Chondrocyte (in vitro differentiated cells): ENCODE measurements at regions not wholly inside any gene's neighbourhood (a gene's known extent, or its start where the extent isn't known, plus 50 kb on each side); places are given as distances from the start of the nearest gene placed in this dataset.
"Not testable (repeated sequence)": the region's sequence is repeated elsewhere in the genome, so short reads cannot be mapped to it uniquely, and the experiment has no call there.

Experiments used
- DNase-seq: peaks from one replicate; pipeline ENCODE4 v3.0.0; 2021; ENCODE audit warnings: mixed read lengths, low spot score
- H3K27ac Mint-ChIP-seq: one replicate; pipeline ENCODE4 v1.8.0; 2021; ENCODE audit warnings: mild to moderate bottlenecking, moderate library complexity, mixed read lengths; ENCODE audit not compliant: unreplicated experiment
- H3K27me3 Mint-ChIP-seq: 2 replicates; pipeline ENCODE4 v1.8.0; 2021; ENCODE audit warnings: low read depth, mixed read lengths
- H3K36me3 Mint-ChIP-seq: 2 replicates; pipeline ENCODE4 v1.8.0; 2021; ENCODE audit warnings: low read depth, mixed read lengths
- H3K4me1 Mint-ChIP-seq: 2 replicates; pipeline ENCODE4 v1.8.0; 2021; ENCODE audit warnings: low read depth, mild to moderate bottlenecking, mixed read lengths
- H3K4me3 Mint-ChIP-seq: one replicate; pipeline ENCODE4 v1.8.0; 2021; ENCODE audit warnings: mild to moderate bottlenecking, moderate library complexity, mixed read lengths; ENCODE audit not compliant: unreplicated experiment
- H3K9me3 Mint-ChIP-seq: 2 replicates; pipeline ENCODE4 v1.8.0; 2021; ENCODE audit warnings: low read depth, mixed read lengths
- TF ChIP-seq, protein P1 (sequence below): fragments of 200-600 bp; sonication (generic); IDR thresholded peaks from 2 replicates; pipeline ENCODE4 v1.5.0; 2021; ENCODE audit warnings: antibody characterized with exemption, mild to moderate bottlenecking, moderate library complexity

DNA sequence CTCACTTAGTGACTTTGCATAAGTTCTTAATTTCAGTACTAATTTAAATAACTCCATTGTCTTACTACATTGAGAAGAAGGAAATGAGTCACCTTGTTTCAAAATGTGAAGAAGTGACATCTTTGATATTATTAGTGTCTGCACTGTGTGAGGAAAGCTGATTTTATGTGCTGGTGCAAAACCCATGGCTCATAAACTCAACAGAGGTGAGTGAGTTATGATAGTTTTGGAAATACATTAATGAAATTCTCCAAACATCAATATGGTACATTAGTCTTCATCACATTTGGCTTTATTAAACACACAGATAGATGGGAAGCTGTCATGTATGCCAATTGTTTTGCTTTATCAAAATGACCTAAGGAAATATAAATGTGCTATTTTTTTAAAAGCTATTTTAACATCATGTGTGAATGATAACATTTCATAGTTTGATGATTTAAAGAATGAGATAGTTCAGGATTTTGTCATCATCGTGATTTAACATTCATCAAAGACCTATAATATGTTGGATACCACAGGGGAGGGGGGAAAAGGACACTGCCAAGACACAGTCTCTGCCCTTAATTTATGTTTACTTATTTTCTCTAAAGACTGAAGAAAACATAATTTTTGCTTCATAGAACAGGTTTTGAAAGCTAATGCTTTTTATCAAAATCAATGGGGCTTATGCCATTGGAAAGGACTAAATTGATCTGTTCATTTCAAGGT is 902.3 kb upstream of the SLITRK1 start:
- Mint-ChIP-seq H3K4me1 (no peaks in the 10 kb centered on the region), H3K4me3 (no peak overlapping the region), H3K27me3 (peaks cover 9% of the 10 kb centered on the region), H3K9me3 (peaks cover 11% of the 10 kb centered on the region), H3K27ac (no peak overlapping the region), H3K36me3 (no peaks in the 10 kb centered on the region)
- TF ChIP-seq, protein P1, sequence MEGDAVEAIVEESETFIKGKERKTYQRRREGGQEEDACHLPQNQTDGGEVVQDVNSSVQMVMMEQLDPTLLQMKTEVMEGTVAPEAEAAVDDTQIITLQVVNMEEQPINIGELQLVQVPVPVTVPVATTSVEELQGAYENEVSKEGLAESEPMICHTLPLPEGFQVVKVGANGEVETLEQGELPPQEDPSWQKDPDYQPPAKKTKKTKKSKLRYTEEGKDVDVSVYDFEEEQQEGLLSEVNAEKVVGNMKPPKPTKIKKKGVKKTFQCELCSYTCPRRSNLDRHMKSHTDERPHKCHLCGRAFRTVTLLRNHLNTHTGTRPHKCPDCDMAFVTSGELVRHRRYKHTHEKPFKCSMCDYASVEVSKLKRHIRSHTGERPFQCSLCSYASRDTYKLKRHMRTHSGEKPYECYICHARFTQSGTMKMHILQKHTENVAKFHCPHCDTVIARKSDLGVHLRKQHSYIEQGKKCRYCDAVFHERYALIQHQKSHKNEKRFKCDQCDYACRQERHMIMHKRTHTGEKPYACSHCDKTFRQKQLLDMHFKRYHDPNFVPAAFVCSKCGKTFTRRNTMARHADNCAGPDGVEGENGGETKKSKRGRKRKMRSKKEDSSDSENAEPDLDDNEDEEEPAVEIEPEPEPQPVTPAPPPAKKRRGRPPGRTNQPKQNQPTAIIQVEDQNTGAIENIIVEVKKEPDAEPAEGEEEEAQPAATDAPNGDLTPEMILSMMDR: no peak
- DNase-seq: no peak

DNA sequence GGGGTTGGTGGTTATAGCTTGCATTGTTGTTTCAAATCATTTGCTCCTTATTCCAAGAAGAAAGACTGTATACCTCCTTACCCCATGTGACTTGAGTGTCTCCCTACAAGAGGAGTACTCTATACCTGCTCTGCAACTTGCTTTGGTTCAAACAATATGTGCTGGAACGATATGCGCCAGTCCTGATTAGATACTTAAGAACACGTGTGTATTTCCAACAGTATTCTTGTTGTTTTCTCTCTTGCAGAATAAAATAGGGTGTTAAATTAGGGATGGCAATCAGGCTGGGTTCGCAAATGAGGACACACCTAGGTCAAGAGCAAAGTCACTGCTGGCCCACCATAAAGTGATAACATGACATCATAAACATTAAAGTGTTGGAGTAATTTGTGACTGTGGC is 895.0 kb upstream of the SLITRK1 start:
- DNase-seq: no peak
- Mint-ChIP-seq H3K27me3 (peaks cover 9% of the 10 kb centered on the region), H3K9me3 (no peaks in the 10 kb centered on the region), H3K36me3 (no peaks in the 10 kb centered on the region), H3K4me1 (no peaks in the 10 kb centered on the region), H3K4me3 (no peak overlapping the region), H3K27ac (no peak overlapping the region)
- TF ChIP-seq, protein P1: no peak

GRCh38 chr13:84776593-84776992 is 894.3 kb upstream of the SLITRK1 start:
- no peak overlapping the region for H3K27ac Mint-ChIP-seq
- TF ChIP-seq, protein P1: no peak
- no peaks in the 10 kb centered on the region for H3K4me1 Mint-ChIP-seq
- H3K9me3 Mint-ChIP-seq: no peaks in the 10 kb centered on the region
- H3K4me3 Mint-ChIP-seq: no peak overlapping the region
- no peaks in the 10 kb centered on the region for H3K36me3 Mint-ChIP-seq
- peaks cover 9% of the 10 kb centered on the region for H3K27me3 Mint-ChIP-seq
- no peak for DNase-seq

- not testable (repeated sequence) for DNase-seq, H3K4me3 Mint-ChIP-seq, H3K36me3 Mint-ChIP-seq, H3K9me3 Mint-ChIP-seq, H3K27me3 Mint-ChIP-seq, H3K4me1 Mint-ChIP-seq, H3K27ac Mint-ChIP-seq
Observed at GRCh38 chr13:84775920-84776319, 893.6 kb upstream of the SLITRK1 start.

DNA sequence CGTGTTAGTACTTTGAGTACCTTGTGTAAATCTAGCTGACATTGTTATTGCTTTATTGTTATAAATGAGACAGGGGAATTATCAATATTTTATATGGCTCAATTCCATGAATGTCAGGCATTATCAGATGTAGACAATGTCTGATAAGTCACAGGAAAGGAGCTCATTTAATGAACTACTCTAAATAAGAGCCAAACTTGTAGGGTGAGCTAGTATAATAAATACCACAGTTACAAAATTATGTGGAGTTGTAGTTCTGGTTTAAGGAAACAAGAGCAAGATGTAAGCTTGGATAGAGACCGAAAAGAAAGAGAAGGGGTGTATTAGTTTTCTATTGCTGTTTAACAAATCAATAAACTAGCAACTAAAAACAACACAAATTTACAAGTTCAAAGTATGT is 891.8 kb upstream of the SLITRK1 start:
- DNase-seq: no peak
- Mint-ChIP-seq H3K27ac (no peak overlapping the region), H3K27me3 (no peaks in the 10 kb centered on the region), H3K36me3 (no peaks in the 10 kb centered on the region), H3K4me3 (no peak overlapping the region), H3K9me3 (no peaks in the 10 kb centered on the region), H3K4me1 (no peaks in the 10 kb centered on the region)
- TF ChIP-seq, protein P1: no peak

DNA sequence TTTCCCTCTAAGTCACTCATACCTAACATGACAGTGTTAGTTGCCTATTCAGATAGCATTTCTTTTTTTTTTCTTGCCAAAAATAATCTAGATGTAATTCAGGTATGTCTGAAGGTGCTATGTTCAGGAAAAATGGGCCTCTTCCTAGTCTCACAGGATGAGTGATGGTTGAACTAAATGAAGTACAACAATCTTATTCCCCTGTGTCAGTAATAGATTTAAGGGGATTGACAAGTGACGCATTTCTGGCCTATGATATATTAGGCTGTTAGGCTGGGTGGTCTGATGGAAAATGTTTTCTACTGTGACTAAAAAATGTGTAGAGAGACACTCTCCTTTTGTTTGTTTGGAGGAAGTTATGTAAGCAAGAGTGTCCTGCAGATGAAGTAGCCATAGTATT is 878.7 kb upstream of the SLITRK1 start:
- no peak for DNase-seq
- Mint-ChIP-seq H3K4me3 (no peak overlapping the region), H3K27ac (no peak overlapping the region), H3K36me3 (no peaks in the 10 kb centered on the region), H3K9me3 (no peaks in the 10 kb centered on the region), H3K27me3 (peaks cover 5% of the 10 kb centered on the region), H3K4me1 (no peaks in the 10 kb centered on the region)
- TF ChIP-seq, protein P1: no peak
